Peyer's patch (tissue), 4 donors: ENCODE measurements at regions not wholly inside any gene's neighbourhood (a gene's known extent, or its start where the extent isn't known, plus 50 kb on each side); places are given as distances from the start of the nearest gene placed in this dataset.
"Not testable (repeated sequence)": the region's sequence is repeated elsewhere in the genome, so short reads cannot be mapped to it uniquely, and the experiment has no call there.

Source experiments
- CTCF ChIP-seq, 6 experiments: fragments of 450-650 bp in 4 of 6; fragments of 200-600 bp in 2 of 6; sonication (generic) in 1 of 6; IDR thresholded peaks; one replicate each; pipeline ENCODE4 v1.5.1; 2017 to 2019; ENCODE audit warnings: antibody characterized with exemption in 6 of 6, mild to moderate bottlenecking in 3 of 6, moderate library complexity in 1 of 6
- POLR2A ChIP-seq, 2 donors: fragments of 450-650 bp; IDR thresholded peaks; one replicate each; pipeline ENCODE4 v1.5.1; 2017; ENCODE audit warnings: antibody characterized with exemption in 2 of 2, mild to moderate bottlenecking in 2 of 2, moderate library complexity in 2 of 2

DNA sequence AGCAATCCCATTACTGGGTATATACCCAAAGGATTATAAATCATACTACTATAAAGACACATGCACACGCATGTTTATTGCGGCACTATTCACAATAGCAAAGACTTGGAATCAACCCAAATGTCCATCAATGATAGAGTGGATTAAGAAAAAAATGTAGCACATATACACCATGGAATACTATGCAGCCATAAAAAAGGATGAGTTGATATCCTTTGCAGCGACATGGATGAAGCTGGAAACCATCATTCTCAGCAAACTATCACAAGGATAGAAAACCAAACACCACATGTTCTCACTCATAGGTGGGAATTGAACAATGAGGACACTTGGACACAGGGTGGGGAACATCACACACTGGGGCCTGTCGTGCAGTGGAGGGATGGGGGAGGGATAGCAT, 83.7 kb upstream of the FAM174B start:
- TF ChIP-seq CTCF, POLR2A (IDR thresholded peaks at IDR 0.05): not testable (repeated sequence)
